Transverse colon (tissue), 4 donors: ENCODE measurements at regions not wholly inside any gene's neighbourhood (a gene's known extent, or its start where the extent isn't known, plus 50 kb on each side); places are given as distances from the start of the nearest gene placed in this dataset.

Source experiments
- CTCF ChIP-seq, 5 experiments: fragments of 200-600 bp in 3 of 5; fragments of 450-650 bp in 2 of 5; sonication (generic) in 3 of 5; IDR thresholded peaks; 1 replicate in 2 of 5; 2 replicates in 3 of 5; pipeline ENCODE4 v1.5.1; 2016 to 2017; ENCODE audit warnings: antibody characterized with exemption in 5 of 5, inconsistent platforms in 3 of 5, mild to moderate bottlenecking in 2 of 5, moderate library complexity in 1 of 5
- EP300 ChIP-seq: sonication (generic); formaldehyde crosslinking; IDR thresholded peaks from one replicate; pipeline ENCODE4 v1.6.1; 2017; ENCODE audit warnings: antibody characterized with exemption, low read depth
- POLR2A ChIP-seq: fragments of 450-650 bp; IDR thresholded peaks from one replicate; pipeline ENCODE4 v1.6.1; 2016; ENCODE audit warnings: antibody characterized with exemption, mild to moderate bottlenecking, moderate library complexity
- POLR2AphosphoS5 ChIP-seq, 3 donors: sonication (generic); formaldehyde crosslinking; IDR thresholded peaks; one replicate each; pipeline ENCODE4 v1.6.1; 2016; ENCODE audit warnings: antibody characterized with exemption in 3 of 3

DNA sequence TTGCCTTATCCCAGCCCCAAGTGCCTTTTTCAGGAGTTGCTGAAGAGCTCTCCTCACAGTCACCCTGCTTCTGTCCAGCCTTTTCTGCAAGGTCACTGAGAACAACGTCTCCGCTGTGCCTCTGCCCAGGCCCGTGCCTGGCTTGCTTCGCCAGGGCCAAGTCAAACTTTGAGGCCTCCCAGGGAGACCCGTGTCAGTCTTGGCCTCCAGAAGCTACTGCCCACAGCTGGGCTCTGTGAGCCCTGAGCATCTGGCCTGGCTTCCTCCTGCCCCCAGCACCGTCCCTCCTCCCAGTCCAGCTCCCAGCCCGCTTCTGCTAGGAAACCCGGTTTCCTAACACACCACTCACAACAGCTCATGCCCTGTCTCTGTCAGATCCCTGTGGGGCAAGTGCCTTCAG is 165.9 kb downstream of the TEX29 start:
- TF ChIP-seq CTCF (IDR thresholded peaks at IDR 0.05), result no peak
- TF ChIP-seq POLR2A, result no peak
- no peak for TF ChIP-seq POLR2AphosphoS5 (IDR thresholded peaks at IDR 0.05)
- TF ChIP-seq EP300, result no peak
